Spleen (tissue), 7 donors: ENCODE measurements at regions not wholly inside any gene's neighbourhood (a gene's known extent, or its start where the extent isn't known, plus 50 kb on each side); places are given as distances from the start of the nearest gene placed in this dataset.

Experiments used
- POLR2A ChIP-seq, 3 donors: fragments of 450-650 bp; IDR thresholded peaks; one replicate each; pipeline ENCODE4 v1.5.1; 2017; ENCODE audit warnings: antibody characterized with exemption in 3 of 3, mild to moderate bottlenecking in 1 of 3
- TF ChIP-seq, protein P1 (sequence below), 11 experiments: fragments of 200-600 bp in 7 of 11; fragments of 450-650 bp in 4 of 11; sonication (generic) in 4 of 11; IDR thresholded peaks in 8 of 11; conservative IDR thresholded peaks in 3 of 11; 1 replicate in 7 of 11; 2 replicates in 4 of 11; pipeline versions ENCODE4 v1.4.0 to v1.8.0; 2016 to 2021; ENCODE audit warnings: antibody characterized with exemption in 11 of 11, inconsistent platforms in 4 of 11, mild to moderate bottlenecking in 1 of 11
- donor health status: DM: no; HTN: no; CAD: no; lungs with moderate emphysema.
- donor health status: DM: no; HTN: no; CAD: no.
- donor health status: DM: no; HTN: no; CAD: no.

DNA sequence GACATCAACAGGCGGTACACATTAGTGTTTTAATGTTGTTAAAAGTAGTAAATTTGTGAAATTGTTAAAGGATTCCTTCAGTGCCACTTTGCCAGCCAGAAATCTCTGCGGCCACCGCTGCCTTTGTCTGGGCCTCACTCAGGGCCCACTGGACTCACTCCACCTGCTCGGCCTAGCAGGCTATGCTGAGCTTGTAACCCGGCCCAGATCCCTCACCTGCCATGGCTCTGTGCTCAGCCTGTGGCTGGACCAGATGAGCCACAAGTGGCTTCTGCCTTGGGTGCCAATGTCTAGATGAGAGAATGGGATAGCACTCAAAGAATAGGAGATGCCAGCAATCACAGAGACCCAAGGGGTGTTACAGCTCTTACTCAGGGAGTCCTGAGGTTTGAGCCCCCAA is 1228.0 kb downstream of the DIAPH3 start:
- TF ChIP-seq, protein P1, sequence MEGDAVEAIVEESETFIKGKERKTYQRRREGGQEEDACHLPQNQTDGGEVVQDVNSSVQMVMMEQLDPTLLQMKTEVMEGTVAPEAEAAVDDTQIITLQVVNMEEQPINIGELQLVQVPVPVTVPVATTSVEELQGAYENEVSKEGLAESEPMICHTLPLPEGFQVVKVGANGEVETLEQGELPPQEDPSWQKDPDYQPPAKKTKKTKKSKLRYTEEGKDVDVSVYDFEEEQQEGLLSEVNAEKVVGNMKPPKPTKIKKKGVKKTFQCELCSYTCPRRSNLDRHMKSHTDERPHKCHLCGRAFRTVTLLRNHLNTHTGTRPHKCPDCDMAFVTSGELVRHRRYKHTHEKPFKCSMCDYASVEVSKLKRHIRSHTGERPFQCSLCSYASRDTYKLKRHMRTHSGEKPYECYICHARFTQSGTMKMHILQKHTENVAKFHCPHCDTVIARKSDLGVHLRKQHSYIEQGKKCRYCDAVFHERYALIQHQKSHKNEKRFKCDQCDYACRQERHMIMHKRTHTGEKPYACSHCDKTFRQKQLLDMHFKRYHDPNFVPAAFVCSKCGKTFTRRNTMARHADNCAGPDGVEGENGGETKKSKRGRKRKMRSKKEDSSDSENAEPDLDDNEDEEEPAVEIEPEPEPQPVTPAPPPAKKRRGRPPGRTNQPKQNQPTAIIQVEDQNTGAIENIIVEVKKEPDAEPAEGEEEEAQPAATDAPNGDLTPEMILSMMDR (IDR thresholded peaks at IDR 0.05 in 8 of 11, conservative IDR thresholded peaks at IDR 0.05 in 3 of 11), result no peak
- no peak for TF ChIP-seq POLR2A (IDR thresholded peaks at IDR 0.05)
